A673 (cell line): ENCODE measurements at regions not wholly inside any gene's neighbourhood (a gene's known extent, or its start where the extent isn't known, plus 50 kb on each side); places are given as distances from the start of the nearest gene placed in this dataset.

Experiments
- CTCF ChIP-seq: fragments of 300-800, 200-600 bp; sonication (generic); conservative IDR thresholded peaks from 2 replicates; pipeline ENCODE4 v1.5.1; 2017; ENCODE audit warnings: low read depth, mild to moderate bottlenecking, antibody characterized with exemption, low read length, moderate library complexity, mixed read lengths
- EZH2 ChIP-seq: fragments of 200-600 bp; sonication (generic); IDR thresholded peaks from 2 replicates; pipeline ENCODE4 v1.6.1; 2017; ENCODE audit warnings: borderline replicate concordance, low read depth, mild to moderate bottlenecking, mixed read lengths, antibody characterized with exemption, low read length; ENCODE audit not compliant: poor library complexity, severe bottlenecking

GRCh38 chrX:148424570-148424969 lies 75.8 kb upstream of the AFF2 start:
- TF ChIP-seq CTCF (no peak), EZH2 (no peak)
